HG03558 (cell line): ENCODE measurements at regions not wholly inside any gene's neighbourhood (a gene's known extent, or its start where the extent isn't known, plus 50 kb on each side); places are given as distances from the start of the nearest gene placed in this dataset.
"Not testable (repeated sequence)": the region's sequence is repeated elsewhere in the genome, so short reads cannot be mapped to it uniquely, and the experiment has no call there.

Experiments used
- ATAC-seq: cut with Tn5 transposase; IDR thresholded peaks from one replicate; pipeline ENCODE4 v1.9.1; 2021; ENCODE audit warnings: moderate number of reproducible peaks; ENCODE audit not compliant: unreplicated experiment; ENCODE audit errors: extremely low read depth

- no peak for ATAC-seq
Measured at GRCh38 chr16:86737083-86737482, 158.7 kb downstream of the FOXL1 start.

DNA sequence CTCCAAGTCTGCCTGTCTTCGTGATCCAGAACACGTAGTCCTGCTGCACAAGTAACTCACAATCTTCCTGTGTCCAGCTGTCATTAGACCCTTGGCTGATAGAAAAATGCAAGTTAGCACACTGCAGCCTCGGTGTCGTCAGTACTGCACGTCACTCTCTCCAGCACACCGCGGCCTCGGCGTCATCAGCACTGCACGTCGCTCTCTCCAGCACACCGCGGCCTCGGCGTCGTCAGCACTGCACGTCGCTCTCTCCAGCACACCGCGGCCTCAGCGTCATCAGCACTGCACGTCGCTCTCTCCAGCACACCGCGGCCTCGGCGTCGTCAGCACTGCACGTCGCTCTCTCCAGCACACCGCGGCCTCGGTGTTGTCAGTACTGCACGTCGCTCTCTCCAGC, 160.0 kb downstream of the FOXL1 start:
- not testable (repeated sequence) for ATAC-seq

DNA sequence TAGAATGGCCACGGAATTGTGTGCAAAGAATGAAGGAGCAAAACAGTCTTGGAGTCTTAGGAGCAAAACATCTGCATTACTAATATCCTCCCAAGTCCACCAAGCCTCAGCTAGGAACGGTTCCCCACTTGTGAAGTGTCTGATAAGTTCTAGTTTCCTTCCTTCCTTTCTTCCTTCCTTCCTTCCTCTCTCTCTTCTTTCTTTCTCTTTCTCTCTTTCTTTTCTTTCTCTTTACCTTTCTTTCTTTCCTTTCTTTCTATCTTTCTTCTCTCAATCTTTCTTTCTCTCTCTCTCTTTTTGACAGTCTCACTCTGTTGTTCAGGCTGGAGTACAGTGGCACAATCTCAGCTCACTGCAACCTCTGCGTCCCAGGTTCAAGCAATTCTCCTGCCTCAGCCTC, 160.8 kb downstream of the FOXL1 start:
- no peak for ATAC-seq

DNA sequence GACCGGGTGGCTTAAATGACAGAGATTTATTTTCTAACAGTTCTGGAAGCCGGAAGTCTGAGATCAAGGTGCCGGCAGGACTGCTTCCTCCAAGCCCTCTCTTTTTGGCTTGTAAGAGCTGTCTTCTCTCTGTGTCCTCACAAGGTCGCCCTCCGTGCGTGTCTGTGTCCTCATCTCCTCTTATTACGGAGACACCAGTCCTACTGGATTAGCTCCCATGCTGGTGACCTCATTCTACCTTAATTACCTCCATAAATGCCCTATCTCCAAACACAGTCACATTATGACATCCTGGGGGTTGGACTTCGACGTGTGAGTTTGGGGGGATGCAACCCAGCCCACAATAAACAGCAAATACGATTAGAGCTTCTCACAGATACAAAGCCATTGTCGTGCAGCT, 161.5 kb downstream of the FOXL1 start:
- ATAC-seq, result no peak

DNA sequence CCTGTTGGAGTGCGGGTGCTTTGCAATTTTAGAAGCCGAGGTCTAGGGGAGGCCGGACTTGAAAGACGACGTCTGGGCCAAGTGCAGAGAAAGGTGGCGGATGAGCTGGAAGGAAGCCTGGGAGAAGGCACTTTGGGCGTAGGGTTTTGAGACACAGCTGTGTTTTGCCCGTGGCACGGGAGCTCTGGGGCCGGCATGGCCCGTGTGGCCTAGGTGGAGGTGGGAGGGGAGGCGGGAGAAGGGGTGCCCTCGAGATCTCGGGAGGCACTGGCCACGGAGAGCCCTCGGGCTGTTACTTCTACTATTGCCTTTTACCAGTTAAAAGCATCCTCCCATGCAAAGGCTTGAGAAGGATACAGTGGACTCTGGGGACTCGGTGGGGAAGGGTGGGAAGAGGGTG, 161.9 kb downstream of the FOXL1 start:
- ATAC-seq, result no peak

GRCh38 chr16:86740906-86741799, 162.8 kb downstream of the FOXL1 start:
- no peak for ATAC-seq

- no peak for ATAC-seq
Measured at GRCh38 chr16:86747761-86748160, 169.4 kb downstream of the FOXL1 start.

DNA sequence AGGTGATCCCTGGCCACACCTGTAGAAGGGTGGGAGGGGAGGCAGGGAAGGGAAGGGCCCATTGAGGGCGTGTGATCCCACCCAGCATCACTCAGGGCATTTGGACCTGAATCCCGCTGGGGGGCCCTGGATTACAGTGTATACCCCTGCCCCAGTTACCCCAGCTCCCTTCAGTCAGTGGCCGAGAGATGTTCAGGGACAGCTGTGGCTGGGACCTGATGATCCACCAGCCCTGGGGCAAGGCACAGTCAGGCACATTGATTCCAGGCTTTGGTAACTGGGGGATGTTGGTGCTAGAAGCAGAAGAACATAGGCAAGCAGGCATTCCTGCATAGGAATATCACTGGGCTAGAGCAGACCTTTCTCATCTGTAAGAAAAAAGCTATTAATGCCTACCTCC, 170.3 kb downstream of the FOXL1 start:
- ATAC-seq, result no peak

DNA sequence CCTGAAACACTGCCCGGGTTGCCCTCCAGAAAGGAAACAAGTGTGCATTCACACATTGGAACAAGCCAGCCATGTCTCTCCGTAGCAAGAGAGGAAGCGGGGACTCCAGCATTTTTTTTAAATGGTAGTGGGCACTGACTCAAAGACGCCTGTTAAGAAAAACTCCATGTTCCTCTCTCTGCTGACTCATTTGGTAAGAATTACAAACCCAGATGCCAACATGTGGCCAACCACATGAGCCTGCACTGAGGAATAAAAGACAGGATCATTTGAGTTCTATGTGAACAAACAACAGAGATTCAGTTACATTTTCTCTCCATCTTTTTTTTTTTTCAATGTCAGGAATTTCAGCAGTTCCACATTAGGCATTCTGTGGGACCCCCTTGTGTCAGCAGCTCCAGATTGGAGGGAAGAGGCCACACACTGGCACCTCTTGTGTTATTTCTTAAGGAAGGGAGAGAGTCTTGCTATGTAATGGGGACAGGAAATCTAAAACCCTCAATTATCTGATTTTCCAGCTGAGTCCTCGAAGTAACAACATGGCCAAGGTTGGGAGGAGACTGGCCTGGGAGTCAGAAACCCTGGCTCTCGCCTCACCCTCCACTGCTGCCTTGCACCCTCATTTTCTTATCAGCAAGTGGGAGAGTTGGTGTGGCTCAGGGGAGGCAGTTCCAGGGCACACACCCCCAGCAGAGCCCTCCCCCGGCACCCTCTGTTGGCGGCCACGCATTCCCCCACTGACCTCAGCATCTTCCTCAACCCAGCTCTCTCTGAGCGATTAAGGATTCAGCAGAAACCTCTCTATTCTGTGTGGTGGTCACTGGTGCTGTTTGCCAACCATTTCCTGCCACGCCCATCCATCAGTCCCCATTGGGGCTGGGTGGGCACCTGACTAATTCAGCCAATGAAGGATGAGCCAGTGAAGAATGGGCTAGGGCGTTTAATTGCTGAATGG, 173.0 kb downstream of the FOXL1 start:
- no peak for ATAC-seq

- ATAC-seq, result no peak
Measured at GRCh38 chr16:86752582-86753175, 174.3 kb downstream of the FOXL1 start.

GRCh38 chr16:86753399-86753798, 175.1 kb downstream of the FOXL1 start:
- no peak for ATAC-seq

- no peak for ATAC-seq
Measured at GRCh38 chr16:86755571-86756006, 177.2 kb downstream of the FOXL1 start.

DNA sequence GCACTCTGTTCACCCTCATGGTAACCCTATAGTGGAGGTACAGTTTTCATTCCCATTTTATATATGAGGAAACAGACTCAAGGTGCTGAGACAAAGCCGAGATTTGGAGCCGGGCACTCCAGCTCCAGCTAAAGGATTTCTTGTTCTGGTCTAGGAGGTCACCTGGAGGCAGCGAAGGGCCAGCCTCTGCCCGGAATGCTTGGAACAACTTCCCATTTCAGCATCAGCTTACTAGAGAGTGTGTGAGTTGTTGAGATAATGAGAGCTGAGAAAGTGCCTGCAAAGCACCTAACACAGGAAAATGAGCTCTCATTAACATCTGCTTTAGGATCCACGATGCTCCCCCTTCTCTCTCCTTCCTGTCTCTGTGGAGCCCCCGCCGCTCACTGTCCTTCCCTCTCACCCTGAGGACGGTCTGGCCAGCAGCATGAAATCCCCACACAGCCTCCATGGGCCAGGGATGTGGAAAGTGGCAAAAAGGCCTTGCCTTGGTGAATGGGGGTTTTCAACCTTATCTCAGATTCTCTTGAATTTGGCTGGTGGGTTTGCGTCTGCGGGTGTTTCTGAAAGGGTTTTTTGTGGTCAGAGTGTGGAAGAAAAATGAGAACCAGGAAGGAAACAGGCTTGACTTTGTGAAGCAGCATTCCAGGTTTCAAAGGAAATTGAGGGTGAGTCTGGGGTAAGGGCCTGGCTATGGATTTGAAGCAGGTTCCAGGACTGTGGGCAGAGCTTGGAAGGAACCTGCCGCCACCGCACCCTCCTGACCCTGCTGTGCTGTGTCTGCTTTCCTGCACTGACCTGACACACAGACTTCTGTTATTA, 178.7 kb downstream of the FOXL1 start:
- no peak for ATAC-seq

- ATAC-seq, result no peak
Measured at GRCh38 chr16:86757704-86758040, 179.3 kb downstream of the FOXL1 start.

DNA sequence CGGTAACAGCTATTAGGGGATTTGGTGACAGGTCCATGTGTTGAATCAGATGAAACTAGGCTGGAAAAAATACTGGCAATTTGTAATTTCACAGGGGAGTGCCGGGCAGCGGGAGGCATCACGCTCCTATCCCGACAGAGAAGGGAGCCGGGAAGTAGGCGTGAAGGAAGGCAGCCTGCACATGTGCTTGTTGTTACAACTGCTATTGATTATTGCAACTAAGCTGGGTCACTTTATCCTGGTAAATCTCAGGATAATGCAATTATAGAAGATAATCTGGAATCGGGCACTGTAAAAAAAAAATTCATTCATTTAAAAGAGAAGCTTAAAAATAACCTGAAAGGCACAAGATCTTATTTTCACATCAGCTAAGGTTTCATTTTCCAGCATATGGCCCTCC, 180.6 kb downstream of the FOXL1 start:
- ATAC-seq, result no peak

DNA sequence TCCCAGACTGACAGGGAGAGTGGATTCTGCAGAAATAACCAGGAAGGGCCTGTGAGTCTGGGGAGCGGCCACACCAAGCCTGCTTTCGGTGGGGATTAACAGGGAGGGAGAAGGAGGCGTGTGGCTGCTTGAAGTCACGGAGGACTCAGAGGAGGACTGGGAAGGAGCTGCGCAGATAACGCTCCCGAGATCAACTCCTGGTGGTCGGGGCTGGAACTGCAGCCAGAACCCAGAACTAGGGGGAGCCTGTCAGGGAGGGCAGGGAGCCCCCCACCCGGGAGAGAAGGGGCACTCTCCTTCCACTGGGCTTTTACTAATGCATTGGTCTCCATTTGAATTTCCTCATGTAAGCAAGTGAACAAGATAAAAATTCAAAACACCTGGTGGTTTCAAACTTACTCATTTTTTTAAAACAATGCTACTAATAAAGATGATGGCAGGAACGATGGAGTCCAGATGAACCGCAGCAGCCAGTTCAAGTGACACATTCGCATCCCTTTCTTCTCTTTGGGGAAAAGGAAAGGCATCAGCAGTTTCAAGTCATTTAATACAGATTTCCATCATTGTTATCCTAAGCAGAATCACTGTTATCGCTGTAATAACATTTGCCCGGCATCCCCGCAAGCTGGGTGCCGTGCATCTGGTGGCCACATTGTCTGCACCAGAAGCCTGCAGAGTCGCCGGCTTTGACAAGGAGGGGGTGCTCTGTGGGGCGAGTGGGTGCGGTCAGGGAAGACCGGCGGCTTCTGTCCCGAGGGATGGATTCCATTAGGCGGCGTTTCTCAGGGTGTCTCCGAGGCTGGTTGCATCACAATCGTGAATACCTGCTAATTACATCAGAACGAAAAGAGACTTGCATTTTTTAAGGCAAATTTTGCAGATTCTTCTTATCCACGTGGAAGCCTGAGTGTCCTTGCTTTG, 183.0 kb downstream of the FOXL1 start:
- ATAC-seq, result no peak

- ATAC-seq, result no peak
Measured at GRCh38 chr16:86762095-86762494, 183.7 kb downstream of the FOXL1 start.

DNA sequence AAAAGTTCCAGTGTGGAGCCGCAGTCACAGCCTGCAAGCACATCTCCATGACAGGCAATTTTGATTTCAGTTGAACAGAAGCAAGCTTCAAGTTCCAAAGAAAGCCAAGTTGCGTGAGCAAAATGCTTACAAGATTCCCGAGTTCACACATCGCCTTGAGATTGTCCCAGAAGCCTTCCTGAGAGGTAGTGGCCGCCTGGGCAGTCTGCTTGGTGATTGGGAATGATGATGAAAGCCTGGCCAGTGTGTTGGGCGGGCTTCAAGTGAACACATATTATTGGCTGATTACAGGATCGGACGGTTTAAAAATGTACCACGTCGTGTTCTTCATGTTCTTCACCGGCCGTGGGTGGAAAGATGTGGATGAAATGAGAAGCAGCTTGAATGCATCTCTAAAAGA, 185.5 kb downstream of the FOXL1 start:
- ATAC-seq, result no peak

GRCh38 chr16:86764551-86764950, 186.2 kb downstream of the FOXL1 start:
- ATAC-seq, result no peak
